ENCODE measurements at regions not wholly inside any gene's neighbourhood (a gene's known extent, or its start where the extent isn't known, plus 50 kb on each side); places are given as distances from the start of the nearest gene placed in this dataset.

DNA sequence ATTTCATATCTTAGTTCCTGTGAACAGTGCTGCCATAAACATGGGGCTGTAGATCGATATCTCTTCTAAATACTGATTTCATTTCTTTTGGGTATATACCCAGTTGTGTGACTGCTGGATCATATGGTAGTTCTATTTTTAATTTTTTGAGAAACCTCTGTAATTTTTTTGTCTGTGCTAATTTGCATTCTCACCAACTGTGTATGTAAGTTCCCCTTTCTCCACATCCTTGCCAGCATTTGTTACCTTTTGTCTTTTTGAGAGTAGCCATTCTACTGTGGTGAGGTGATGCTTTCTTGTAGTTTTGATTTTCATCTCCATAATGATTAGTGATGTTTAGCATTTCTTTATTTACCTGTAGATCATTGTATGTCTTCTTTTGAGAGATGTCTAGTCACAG lies 2086.5 kb upstream of the TENM3 start:
- DNase-seq (no peak), ATAC-seq (ENCODE audit: low read depth) (no peak)
- H3K36me3 ChIP-seq (ENCODE audit: control insufficient read depth, insufficient read depth, low read length) = no peaks in the 10 kb centered on the region
- BruUV-seq (replicated peaks) = no TSS peak
- no peak overlapping the region for H2BK120ac ChIP-seq (ENCODE audit: low read depth, low read length)
- POLR2A ChIA-PET (ENCODE audit: unreplicated experiment) = no interaction called here
- no peak overlapping the region for H3K23ac ChIP-seq (ENCODE audit: low read depth, low read length)
- no CpG with 5 or more reads among the region's 1 CpG for WGBS, 2 experiments (ENCODE audit: extremely low coverage in 2 of 2, insufficient read length in 1 of 2)
- in situ Hi-C loops (cut with MboI; ENCODE audit: low sequenced_read_pairs) (no loop called here), dilution Hi-C loops (cut with HindIII; ENCODE audit: low sequenced_read_pairs, unreplicated experiment) (no loop called here), intact Hi-C loops (cut with micrococcal nuclease) (no loop called here)
- H3K56ac ChIP-seq (ENCODE audit: extremely low read depth, insufficient read depth, low read length) = no peak overlapping the region
- H2AFZ ChIP-seq (replicated peaks; ENCODE audit: low read length, poor library complexity) = no peak overlapping the region
- no peak overlapping the region for H3K4me2 ChIP-seq (ENCODE audit: low read depth, low read length)
- no peak overlapping the region for H3K14ac ChIP-seq (replicated peaks; ENCODE audit: low read depth, low read length)
- CTCF ChIA-PET = no interaction called here
- H4K91ac ChIP-seq (ENCODE audit: insufficient read depth, low read depth, low read length) = no peak overlapping the region
- no peak overlapping the region for H3K4me3 ChIP-seq (ENCODE audit: insufficient read depth, low read depth, low read length)
- H3K9me3 ChIP-seq (ENCODE audit: control insufficient read depth, insufficient read depth, low read length) = no peaks in the 10 kb centered on the region
- H3K18ac ChIP-seq (ENCODE audit: low read depth, low read length) = no peak overlapping the region
- H3K79me1 ChIP-seq (ENCODE audit: low read depth in 1 of 2, low read length in 2 of 2) = no peaks in the 10 kb centered on the region
- no peak overlapping the region for H3K9ac ChIP-seq (ENCODE audit: low read depth, low read length)
- no peak overlapping the region for H2AK5ac ChIP-seq (ENCODE audit: low read depth, low read length)
- no peak overlapping the region for H2BK15ac ChIP-seq (ENCODE audit: low read depth, low read length)
- H4K20me1 ChIP-seq (ENCODE audit: insufficient read depth, low read length) = no peaks in the 10 kb centered on the region
- H3K4me1 ChIP-seq (ENCODE audit: control insufficient read depth, insufficient read depth, low read length) = no peaks in the 10 kb centered on the region
- H3K4ac ChIP-seq (ENCODE audit: low read depth, low read length) = no peak overlapping the region
- no peak overlapping the region for H2BK20ac ChIP-seq (ENCODE audit: low read depth, low read length)
- no peaks in the 10 kb centered on the region for H3K27me3 ChIP-seq (ENCODE audit: control insufficient read depth, insufficient read depth, low read length)
- no peak overlapping the region for H3K27ac ChIP-seq (ENCODE audit: insufficient read depth, low read length)
- H2AK9ac ChIP-seq (replicated peaks; ENCODE audit: low read depth, low read length, poor library complexity) = no peak overlapping the region
- no peak overlapping the region for H4K8ac ChIP-seq (ENCODE audit: low read depth in 2 of 2, low read length in 2 of 2)
- no peak overlapping the region for H2BK5ac ChIP-seq (ENCODE audit: low read depth, low read length, poor library complexity, severe bottlenecking)
- no peaks in the 10 kb centered on the region for H3K9me1 ChIP-seq (ENCODE audit: insufficient read depth, low read length)
- no peak overlapping the region for H4K5ac ChIP-seq (ENCODE audit: low read depth, low read length)
- TF ChIP-seq FOS (IDR thresholded peaks at IDR 0.05; ENCODE audit: low read depth, low read length) (no peak), CHD1 (IDR thresholded peaks at IDR 0.05; ENCODE audit: low read depth, low read length) (no peak), POLR2A (IDR thresholded peaks at IDR 0.05; ENCODE audit: low read depth, low read length) (no peak), RCOR1 (IDR thresholded peaks at IDR 0.05; ENCODE audit: insufficient replicate concordance, low read length) (no peak), RFX5 (IDR thresholded peaks at IDR 0.05; ENCODE audit: low read depth, low read length) (no peak), NFE2L2 (IDR thresholded peaks at IDR 0.05; ENCODE audit: low read depth, low read length) (no peak), MXI1 (IDR thresholded peaks at IDR 0.05; ENCODE audit: borderline replicate concordance, low read depth, low read length) (no peak), BHLHE40 (IDR thresholded peaks at IDR 0.05; ENCODE audit: low read depth, low read length) (no peak), SMC3 (IDR thresholded peaks at IDR 0.05; ENCODE audit: low read depth, low read length) (no peak), RAD21 (IDR thresholded peaks at IDR 0.05; ENCODE audit: low read length) (no peak), MAZ (IDR thresholded peaks at IDR 0.05; ENCODE audit: borderline replicate concordance, low read depth, low read length) (no peak), MAFK (IDR thresholded peaks at IDR 0.05; ENCODE audit: low read depth, low read length) (no peak), CEBPB (IDR thresholded peaks at IDR 0.05; ENCODE audit: low read depth, low read length) (no peak)
- TF ChIP-seq, protein P1, sequence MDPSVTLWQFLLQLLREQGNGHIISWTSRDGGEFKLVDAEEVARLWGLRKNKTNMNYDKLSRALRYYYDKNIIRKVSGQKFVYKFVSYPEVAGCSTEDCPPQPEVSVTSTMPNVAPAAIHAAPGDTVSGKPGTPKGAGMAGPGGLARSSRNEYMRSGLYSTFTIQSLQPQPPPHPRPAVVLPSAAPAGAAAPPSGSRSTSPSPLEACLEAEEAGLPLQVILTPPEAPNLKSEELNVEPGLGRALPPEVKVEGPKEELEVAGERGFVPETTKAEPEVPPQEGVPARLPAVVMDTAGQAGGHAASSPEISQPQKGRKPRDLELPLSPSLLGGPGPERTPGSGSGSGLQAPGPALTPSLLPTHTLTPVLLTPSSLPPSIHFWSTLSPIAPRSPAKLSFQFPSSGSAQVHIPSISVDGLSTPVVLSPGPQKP (IDR thresholded peaks at IDR 0.05; ENCODE audit: borderline replicate concordance, low read depth, low read length) = no peak
- TF ChIP-seq, protein P2, sequence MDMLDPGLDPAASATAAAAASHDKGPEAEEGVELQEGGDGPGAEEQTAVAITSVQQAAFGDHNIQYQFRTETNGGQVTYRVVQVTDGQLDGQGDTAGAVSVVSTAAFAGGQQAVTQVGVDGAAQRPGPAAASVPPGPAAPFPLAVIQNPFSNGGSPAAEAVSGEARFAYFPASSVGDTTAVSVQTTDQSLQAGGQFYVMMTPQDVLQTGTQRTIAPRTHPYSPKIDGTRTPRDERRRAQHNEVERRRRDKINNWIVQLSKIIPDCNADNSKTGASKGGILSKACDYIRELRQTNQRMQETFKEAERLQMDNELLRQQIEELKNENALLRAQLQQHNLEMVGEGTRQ (IDR thresholded peaks at IDR 0.05; ENCODE audit: low read depth, low read length) = no peak
- TF ChIP-seq, protein P3, sequence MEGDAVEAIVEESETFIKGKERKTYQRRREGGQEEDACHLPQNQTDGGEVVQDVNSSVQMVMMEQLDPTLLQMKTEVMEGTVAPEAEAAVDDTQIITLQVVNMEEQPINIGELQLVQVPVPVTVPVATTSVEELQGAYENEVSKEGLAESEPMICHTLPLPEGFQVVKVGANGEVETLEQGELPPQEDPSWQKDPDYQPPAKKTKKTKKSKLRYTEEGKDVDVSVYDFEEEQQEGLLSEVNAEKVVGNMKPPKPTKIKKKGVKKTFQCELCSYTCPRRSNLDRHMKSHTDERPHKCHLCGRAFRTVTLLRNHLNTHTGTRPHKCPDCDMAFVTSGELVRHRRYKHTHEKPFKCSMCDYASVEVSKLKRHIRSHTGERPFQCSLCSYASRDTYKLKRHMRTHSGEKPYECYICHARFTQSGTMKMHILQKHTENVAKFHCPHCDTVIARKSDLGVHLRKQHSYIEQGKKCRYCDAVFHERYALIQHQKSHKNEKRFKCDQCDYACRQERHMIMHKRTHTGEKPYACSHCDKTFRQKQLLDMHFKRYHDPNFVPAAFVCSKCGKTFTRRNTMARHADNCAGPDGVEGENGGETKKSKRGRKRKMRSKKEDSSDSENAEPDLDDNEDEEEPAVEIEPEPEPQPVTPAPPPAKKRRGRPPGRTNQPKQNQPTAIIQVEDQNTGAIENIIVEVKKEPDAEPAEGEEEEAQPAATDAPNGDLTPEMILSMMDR (conservative IDR thresholded peaks at IDR 0.05; ENCODE audit: low read depth, low read length) = no peak

Data from IMR-90 (cell line).